ENCODE measurements at regions not wholly inside any gene's neighbourhood (a gene's known extent, or its start where the extent isn't known, plus 50 kb on each side); places are given as distances from the start of the nearest gene placed in this dataset.

GRCh38 chr4:12260453-12260852 lies 831.8 kb upstream of the HS3ST1 start:
- DNase-seq = no peak

- DNase-seq = no peak
These were observed 816.3 kb upstream of the HS3ST1 start for GRCh38 chr4:12244973-12245372.

GRCh38 chr4:12242354-12242753 lies 813.7 kb upstream of the HS3ST1 start:
- DNase-seq = no peak

GRCh38 chr4:12239897-12240636 lies 811.4 kb upstream of the HS3ST1 start:
- no peak for DNase-seq

- DNase-seq = no peak
These were observed 802.4 kb upstream of the HS3ST1 start for GRCh38 chr4:12231098-12231497.

GRCh38 chr4:12221031-12221430 lies 792.3 kb upstream of the HS3ST1 start:
- no peak for DNase-seq

- DNase-seq = no peak
These were observed 782.9 kb upstream of the HS3ST1 start for GRCh38 chr4:12211636-12212035.

- DNase-seq = no peak
These were observed 778.7 kb upstream of the HS3ST1 start for GRCh38 chr4:12207396-12207795.

- no peak for DNase-seq
These were observed 777.4 kb upstream of the HS3ST1 start for GRCh38 chr4:12206091-12206490.

GRCh38 chr4:12203945-12204344 lies 775.3 kb upstream of the HS3ST1 start:
- no peak for DNase-seq

GRCh38 chr4:12200226-12200625 lies 771.5 kb upstream of the HS3ST1 start:
- DNase-seq = no peak

- DNase-seq = no peak
These were observed 757.8 kb upstream of the HS3ST1 start for GRCh38 chr4:12186526-12186925.

GRCh38 chr4:12178614-12179610 lies 750.2 kb upstream of the HS3ST1 start:
- no peak for DNase-seq

GRCh38 chr4:12177416-12177815 lies 748.7 kb upstream of the HS3ST1 start:
- DNase-seq = no peak

- no peak for DNase-seq
These were observed 744.8 kb upstream of the HS3ST1 start for GRCh38 chr4:12173496-12173895.

GRCh38 chr4:12172198-12172973 lies 743.7 kb upstream of the HS3ST1 start:
- no peak for DNase-seq

GRCh38 chr4:12170308-12170707 lies 741.6 kb upstream of the HS3ST1 start:
- no peak for DNase-seq

GRCh38 chr4:12165616-12166015 lies 736.9 kb upstream of the HS3ST1 start:
- no peak for DNase-seq

GRCh38 chr4:12146339-12146738 lies 717.6 kb upstream of the HS3ST1 start:
- DNase-seq = no peak

- no peak for DNase-seq
These were observed 717.1 kb upstream of the HS3ST1 start for GRCh38 chr4:12145768-12146167.

- DNase-seq = no peak
These were observed 716.4 kb upstream of the HS3ST1 start for GRCh38 chr4:12145106-12145505.

GRCh38 chr4:12144051-12144450 lies 715.4 kb upstream of the HS3ST1 start:
- DNase-seq = no peak

- DNase-seq = no peak
These were observed 712.2 kb upstream of the HS3ST1 start for GRCh38 chr4:12140864-12141263.

Measured in GF-D8 (cell line).